Suprapubic skin (tissue), 4 donors: ENCODE measurements at regions not wholly inside any gene's neighbourhood (a gene's known extent, or its start where the extent isn't known, plus 50 kb on each side); places are given as distances from the start of the nearest gene placed in this dataset.

Experiments used
- POLR2A ChIP-seq, 2 donors: fragments of 450-650 bp; IDR thresholded peaks; one replicate each; pipeline ENCODE4 v1.6.1; 2017; ENCODE audit warnings: antibody characterized with exemption in 2 of 2, mild to moderate bottlenecking in 2 of 2, moderate library complexity in 2 of 2
- POLR2AphosphoS5 ChIP-seq, 3 donors: sonication (generic); formaldehyde crosslinking; IDR thresholded peaks; one replicate each; pipeline ENCODE4 v1.6.1; 2017; ENCODE audit warnings: antibody characterized with exemption in 3 of 3
- TF ChIP-seq, protein P1 (sequence below), 2 donors: fragments of 200-600 bp in 1 of 2; fragments of 450-650 bp in 1 of 2; sonication (generic) in 1 of 2; IDR thresholded peaks; one replicate each; pipeline ENCODE4 v1.5.1; 2016 to 2019; ENCODE audit warnings: antibody characterized with exemption in 2 of 2, mild to moderate bottlenecking in 1 of 2, moderate library complexity in 1 of 2

DNA sequence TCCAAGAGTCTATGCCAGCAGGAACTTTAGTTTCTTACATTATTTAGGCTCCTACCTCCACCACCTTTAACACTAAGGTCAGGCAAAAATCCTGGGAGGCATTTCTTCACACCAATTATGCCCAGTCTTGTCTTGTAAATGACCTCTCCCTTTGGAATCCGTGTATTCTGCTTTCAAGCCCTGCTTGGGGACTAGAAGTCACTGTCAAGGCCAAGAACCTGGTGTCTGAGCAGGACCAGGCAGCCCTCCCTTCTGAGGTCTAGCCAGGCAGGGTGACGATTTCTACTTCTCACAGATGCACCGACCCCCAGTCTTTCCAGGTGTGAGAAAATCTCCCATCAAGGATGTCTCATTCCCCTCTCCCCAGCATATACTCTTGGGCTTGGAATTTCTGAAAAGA is 82.7 kb upstream of the C1QTNF7 start:
- TF ChIP-seq, protein P1, sequence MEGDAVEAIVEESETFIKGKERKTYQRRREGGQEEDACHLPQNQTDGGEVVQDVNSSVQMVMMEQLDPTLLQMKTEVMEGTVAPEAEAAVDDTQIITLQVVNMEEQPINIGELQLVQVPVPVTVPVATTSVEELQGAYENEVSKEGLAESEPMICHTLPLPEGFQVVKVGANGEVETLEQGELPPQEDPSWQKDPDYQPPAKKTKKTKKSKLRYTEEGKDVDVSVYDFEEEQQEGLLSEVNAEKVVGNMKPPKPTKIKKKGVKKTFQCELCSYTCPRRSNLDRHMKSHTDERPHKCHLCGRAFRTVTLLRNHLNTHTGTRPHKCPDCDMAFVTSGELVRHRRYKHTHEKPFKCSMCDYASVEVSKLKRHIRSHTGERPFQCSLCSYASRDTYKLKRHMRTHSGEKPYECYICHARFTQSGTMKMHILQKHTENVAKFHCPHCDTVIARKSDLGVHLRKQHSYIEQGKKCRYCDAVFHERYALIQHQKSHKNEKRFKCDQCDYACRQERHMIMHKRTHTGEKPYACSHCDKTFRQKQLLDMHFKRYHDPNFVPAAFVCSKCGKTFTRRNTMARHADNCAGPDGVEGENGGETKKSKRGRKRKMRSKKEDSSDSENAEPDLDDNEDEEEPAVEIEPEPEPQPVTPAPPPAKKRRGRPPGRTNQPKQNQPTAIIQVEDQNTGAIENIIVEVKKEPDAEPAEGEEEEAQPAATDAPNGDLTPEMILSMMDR (IDR thresholded peaks at IDR 0.05) = no peak
- TF ChIP-seq POLR2AphosphoS5 (IDR thresholded peaks at IDR 0.05) = no peak
- no peak for TF ChIP-seq POLR2A (IDR thresholded peaks at IDR 0.05)
